Urinary bladder (tissue), 3 donors: ENCODE measurements at regions not wholly inside any gene's neighbourhood (a gene's known extent, or its start where the extent isn't known, plus 50 kb on each side); places are given as distances from the start of the nearest gene placed in this dataset.

ENCODE experiments used
- DNase-seq: peaks from one replicate; pipeline ENCODE4 v3.0.0-alpha.2; 2015; ENCODE audit errors: extremely low spot score
- H3K27ac ChIP-seq: one replicate; pipeline ENCODE4 v1.5.1; 2013; ENCODE audit warnings: low read depth, mild to moderate bottlenecking, moderate library complexity
- H3K36me3 ChIP-seq: one replicate; pipeline ENCODE4 v1.6.1; 2013; ENCODE audit warnings: mild to moderate bottlenecking, moderate library complexity; ENCODE audit not compliant: insufficient read depth
- H3K4me1 ChIP-seq: one replicate; pipeline ENCODE4 v1.6.1; 2013; ENCODE audit warnings: mild to moderate bottlenecking, moderate library complexity; ENCODE audit not compliant: insufficient read depth
- H3K4me3 ChIP-seq: one replicate; pipeline ENCODE4 v1.5.1; 2013; ENCODE audit warnings: low read depth, low read length
- WGBS: extraction: QIAGEN DNeasy Blood & Tissue Kit; methylation state at CpG from one replicate; pipeline ENCODE4 v1.1.7; 2013; 5-methylcytosine and 5-hydroxymethylcytosine counted together
- donor health status: healthy with polysubstance abuse.
- donor health status: healthy.

DNA sequence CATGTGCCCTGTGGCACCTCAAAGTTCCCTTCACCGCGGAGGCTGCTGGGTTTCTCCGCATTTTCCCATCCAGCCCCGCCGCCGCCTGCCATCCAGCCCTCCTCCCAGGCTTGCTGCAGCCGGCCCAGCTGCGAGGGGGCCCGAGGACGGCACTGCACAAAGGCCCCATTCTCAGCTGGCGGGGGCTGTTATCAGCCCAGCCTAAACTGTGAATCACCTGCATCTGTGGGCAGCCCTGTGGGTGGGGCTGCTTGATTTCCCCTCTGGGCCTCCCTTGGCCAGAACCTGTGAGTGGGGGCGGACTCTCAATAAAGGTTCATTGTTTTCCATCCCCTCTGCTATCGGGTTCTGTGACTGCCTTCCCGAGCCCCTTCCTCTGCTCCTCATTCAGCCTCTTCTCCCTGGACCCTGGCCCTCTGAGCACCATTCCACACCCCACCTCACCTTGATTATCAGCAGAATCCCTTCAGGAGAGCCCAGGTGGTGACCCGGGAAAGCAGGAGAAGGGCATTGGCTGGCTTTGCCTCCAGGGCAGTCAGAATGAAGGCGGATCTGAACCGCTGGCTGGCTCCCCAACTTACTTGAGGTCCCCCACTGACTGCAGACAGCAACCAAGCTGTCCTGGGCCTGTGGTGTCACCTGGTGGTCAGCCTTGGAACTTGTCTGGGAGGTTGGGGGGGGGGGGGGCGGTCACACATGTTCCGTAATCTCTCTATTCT, 204.5 kb downstream of the ZFP36L2 start:
- WGBS: 86% methylated on average over 19 of the region's 19 CpGs
- H3K4me3 ChIP-seq: no peak overlapping the region
- DNase-seq: no peak
- H3K4me1 ChIP-seq: no peaks in the 10 kb centered on the region
- H3K36me3 ChIP-seq: no peaks in the 10 kb centered on the region
- H3K27ac ChIP-seq: no peak overlapping the region

DNA sequence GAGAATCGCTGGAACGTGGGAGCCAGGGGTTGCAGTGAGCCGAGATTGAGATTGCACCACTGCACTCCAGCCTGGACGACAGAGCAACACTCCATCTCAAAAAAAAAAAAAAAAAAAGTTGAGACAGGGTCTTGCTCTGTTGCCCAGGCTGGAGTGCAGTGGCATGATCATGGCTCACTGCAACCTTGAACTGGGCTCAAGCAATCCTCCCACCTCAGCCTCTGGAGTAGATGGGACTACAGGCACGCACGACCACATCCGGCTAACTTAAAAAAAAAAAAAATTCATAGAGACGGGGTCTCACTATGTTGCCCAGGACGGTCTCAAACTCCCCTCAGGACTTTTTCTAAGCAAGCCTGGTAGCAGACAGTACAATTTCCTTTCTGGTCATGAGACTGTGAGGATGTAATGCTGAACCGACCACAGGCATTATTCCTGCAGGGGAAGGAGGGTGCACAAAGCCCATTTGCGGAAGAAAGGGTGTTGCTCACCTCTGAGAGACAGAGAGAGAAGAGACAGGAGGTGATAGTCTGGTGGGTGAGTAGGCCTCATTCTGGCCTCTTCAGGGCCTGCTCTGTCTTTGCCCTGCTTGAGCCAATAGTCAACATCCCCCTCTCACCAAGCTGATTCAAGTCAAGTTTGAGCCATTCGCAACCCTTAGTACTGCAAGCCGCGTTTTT, 205.3 kb downstream of the ZFP36L2 start:
- WGBS: 94% methylated on average over 14 of the region's 14 CpGs
- no peaks in the 10 kb centered on the region for H3K36me3 ChIP-seq
- no peak for DNase-seq
- H3K4me3 ChIP-seq: no peak overlapping the region
- no peaks in the 10 kb centered on the region for H3K4me1 ChIP-seq
- no peak overlapping the region for H3K27ac ChIP-seq

DNA sequence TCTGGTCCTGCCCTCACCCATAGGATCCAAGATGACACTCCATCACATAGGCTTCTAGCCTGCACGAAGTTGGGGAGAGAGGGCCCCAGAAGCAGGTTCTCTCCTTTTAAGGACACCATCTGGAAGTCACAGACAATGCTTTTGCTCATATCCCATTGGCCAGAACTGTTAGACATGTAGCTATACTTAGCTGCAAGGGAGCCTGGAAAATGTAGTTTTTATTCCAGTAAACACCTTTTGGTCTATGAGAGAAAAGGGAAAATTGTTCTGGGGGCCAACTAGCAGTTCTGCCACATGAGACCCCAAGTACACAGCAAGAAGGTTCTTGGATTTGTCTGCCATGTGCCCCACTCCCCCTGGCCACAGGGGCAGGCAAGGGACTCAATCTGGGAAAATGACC, 206.1 kb downstream of the ZFP36L2 start:
- 90% methylated on average over 1 of the region's 1 CpG for whole genome bisulfite sequencing
- no peak for DNase-seq
- H3K4me1 ChIP-seq: no peaks in the 10 kb centered on the region
- H3K4me3 ChIP-seq: no peak overlapping the region
- H3K36me3 ChIP-seq: no peaks in the 10 kb centered on the region
- H3K27ac ChIP-seq: no peak overlapping the region

DNA sequence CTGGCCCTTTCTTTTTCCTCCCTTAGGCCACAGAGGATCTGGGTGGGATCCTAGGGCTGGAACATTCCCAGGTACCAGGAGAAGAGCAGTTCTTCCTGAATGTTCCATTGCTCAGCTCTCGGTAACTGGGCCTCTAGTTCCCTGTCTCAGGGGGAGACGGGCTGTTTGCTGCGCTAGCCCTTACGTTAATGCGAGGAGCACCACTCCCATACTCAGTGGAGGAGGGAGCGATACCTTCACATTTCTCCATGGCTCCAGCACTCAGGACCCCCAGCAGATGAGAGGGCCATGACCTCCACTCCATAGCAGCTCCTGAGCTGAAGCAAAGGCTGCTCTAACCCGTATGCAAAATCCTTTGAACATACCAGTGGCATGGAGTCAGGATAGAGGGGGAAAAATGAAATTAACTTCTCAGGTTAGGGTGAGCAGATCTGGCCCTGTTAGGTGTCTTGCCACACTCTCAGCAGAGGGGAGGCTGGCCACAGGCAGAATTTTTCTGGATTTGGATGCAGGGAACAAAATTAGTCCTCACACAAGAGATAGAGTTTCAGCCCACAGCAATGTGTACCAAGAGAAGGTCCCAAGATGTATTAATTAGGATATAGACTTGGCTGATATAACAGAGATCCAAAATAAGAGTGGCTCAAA, 206.7 kb downstream of the ZFP36L2 start:
- Histone ChIP-seq H3K27ac (no peak overlapping the region), H3K36me3 (no peaks in the 10 kb centered on the region), H3K4me1 (no peaks in the 10 kb centered on the region), H3K4me3 (no peak overlapping the region)
- no peak for DNase-seq
- WGBS: 92% methylated on average over 7 of the region's 7 CpGs

DNA sequence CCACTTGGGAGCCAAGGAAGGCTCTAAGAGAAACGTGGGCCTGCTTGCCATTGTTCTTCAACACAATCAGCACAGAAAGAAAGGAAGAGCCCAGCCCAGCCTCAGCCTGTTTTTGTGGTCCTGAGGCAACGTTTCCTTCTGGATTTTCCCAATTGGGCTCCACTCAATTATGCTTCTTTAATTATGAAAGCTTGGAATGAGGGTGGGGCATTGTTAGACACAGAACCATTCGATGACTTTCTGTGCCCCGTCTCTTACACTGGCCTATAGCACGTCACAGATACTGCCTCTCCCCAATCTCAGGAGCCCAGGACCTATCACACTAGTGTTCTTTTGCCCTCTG, 207.4 kb downstream of the ZFP36L2 start:
- Histone ChIP-seq H3K4me3 (no peak overlapping the region), H3K27ac (no peak overlapping the region)
- 85% methylated on average over 5 of the region's 5 CpGs for WGBS

DNA sequence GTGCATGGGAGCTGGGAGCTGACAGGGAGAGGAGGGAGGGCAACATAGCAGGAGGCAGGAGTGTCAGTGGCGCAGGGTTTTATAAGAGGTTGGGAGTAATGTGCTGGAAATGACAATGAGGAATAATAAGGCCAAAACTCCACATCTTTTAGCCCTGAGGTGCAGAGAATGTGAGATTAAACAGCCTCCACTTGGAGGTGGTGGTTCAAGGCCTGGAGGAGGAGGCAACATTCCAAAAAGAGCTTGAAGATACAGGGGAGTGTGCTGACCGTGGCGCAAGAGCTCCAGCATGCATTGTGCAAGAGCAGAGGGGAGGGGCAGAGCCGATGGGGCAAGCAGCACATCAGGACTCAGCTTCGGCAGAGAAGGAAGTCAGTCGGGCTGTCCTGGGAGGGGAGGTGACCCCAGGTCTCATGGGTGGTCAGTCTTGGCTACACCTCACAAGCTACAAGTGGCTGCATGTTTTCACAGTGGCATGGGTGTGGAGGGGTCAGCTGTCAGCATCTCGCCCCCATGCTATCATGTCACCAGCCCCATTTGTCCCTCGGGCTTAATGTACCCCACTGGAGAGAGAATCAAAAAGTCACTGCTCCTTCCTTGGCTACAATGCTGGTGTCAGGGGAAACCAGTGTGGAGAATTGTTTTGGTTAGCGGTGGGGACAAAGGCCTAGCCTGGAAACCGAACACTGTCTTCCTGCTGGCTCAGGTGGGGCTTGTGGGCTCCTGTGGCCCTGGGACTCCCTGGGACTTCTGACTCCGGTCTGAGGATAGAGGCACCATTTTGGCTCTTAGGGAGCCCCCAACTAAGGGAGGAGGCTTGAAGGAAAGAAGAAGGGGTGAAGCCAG, 208.0 kb downstream of the ZFP36L2 start:
- H3K27ac ChIP-seq: no peak overlapping the region
- H3K4me3 ChIP-seq: no peak overlapping the region
- no peaks in the 10 kb centered on the region for H3K4me1 ChIP-seq
- WGBS: 67% methylated on average over 11 of the region's 11 CpGs
- H3K36me3 ChIP-seq: no peaks in the 10 kb centered on the region
- DNase-seq: no peak

More for the DNA sequence above, 207.4 kb downstream of the ZFP36L2 start:
- no peaks in the 10 kb centered on the region for H3K4me1 ChIP-seq
- DNase-seq: no peak
- H3K36me3 ChIP-seq: no peaks in the 10 kb centered on the region

DNA sequence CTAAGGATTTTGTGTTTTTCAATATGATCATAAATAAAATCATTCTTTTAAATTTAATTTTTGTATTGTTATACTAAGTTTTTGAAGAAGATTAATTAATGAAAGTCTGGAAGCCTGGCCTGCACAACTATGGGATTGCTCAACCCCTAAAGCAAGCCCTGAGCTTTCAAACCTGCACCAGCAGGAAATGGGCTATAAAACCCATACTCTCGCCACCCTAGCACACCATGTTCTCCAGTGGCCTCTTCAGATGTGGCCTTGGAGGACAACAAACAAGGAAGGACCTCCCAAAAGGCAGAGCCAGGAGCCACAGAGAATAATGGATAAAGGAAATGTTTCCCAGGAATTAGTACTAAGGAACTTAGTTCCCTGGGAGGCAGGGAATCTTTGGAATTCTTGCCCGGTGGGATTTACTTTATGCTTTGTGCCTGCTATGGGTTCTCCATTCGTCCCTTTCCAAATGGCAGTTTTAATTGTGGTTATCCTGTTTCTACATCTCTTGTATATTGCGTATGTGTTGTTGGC, 212.5 kb downstream of the ZFP36L2 start:
- no peak overlapping the region for H3K27ac ChIP-seq
- WGBS: 85% methylated on average over 4 of the region's 4 CpGs
- H3K36me3 ChIP-seq: no peaks in the 10 kb centered on the region
- no peak overlapping the region for H3K4me3 ChIP-seq
- DNase-seq: no peak
- H3K4me1 ChIP-seq: no peaks in the 10 kb centered on the region

DNA sequence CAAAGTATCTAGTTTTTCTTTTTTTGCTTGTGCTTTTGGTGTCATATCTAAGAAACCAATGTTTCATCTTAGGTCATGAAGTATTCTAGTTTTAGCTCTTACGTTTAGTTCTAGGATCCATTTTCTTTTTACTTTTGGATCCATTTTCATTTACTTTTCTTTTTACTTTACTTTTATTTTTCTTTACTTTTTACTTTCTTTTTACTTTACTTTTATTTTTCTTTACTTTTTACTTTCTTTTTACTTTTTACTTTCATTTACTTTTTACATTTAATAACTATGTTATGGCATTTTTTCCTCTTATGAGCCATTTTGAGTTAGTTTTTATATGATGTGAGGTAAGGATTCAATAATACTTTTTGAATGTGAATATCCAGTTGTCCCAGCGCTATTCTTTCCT, 213.4 kb downstream of the ZFP36L2 start:
- no peak overlapping the region for H3K4me3 ChIP-seq
- no peaks in the 10 kb centered on the region for H3K36me3 ChIP-seq
- no peak for DNase-seq
- no peaks in the 10 kb centered on the region for H3K4me1 ChIP-seq
- WGBS: 48% methylated on average over 2 of the region's 2 CpGs
- no peak overlapping the region for H3K27ac ChIP-seq

DNA sequence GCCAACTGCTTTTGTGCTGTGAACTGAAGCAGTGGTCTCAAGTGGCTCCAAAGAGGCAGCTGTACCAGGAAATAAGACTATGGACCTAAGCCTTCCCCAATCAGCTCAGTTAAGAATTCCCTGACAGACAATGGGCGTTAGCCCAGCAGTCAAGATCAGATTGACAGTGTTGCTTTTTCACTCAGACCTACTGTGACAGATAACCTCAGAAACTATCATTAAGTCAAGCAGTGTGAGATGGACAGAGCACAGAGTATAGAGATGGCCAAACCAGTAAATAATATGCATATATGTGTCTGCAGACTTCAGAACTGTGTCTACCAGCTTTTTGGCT, 215.3 kb downstream of the ZFP36L2 start:
- no peak for DNase-seq
- 85% methylated on average over 1 of the region's 1 CpG for WGBS
- Histone ChIP-seq H3K27ac (no peak overlapping the region), H3K4me1 (no peaks in the 10 kb centered on the region), H3K36me3 (no peaks in the 10 kb centered on the region), H3K4me3 (no peak overlapping the region)

DNA sequence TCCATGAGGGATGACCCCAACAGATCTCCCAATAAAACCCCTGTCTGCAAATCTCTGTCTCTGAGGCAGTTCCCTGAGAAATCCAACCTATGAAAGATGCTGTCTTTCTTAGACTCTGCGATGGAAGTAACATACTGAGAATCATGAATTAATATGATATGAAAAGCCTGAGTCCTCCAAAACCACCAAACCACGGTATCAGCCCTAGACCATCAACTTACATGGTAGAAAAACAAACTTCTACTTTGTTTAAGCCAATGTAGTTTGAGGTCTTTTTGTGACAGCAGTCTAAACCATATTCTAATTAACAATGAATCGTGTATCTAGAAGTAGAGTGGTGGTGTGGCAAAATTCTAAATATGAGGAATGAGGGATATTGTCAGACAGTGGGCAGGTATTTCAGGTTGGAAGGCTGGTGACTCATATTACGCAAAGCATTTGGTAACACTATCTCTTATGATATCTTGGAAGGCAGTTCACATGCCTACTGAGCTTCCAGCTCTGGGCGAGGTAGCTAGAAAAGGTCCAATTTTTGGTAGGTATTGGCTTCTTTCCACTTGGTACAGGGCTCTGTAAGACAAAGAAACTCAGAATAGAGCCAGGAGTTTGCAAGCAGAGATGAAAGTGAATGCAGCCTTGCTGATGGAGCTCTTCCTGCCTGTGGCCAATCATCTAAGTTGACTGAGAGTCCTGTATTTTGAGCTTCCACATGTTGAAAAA, 215.8 kb downstream of the ZFP36L2 start:
- Histone ChIP-seq H3K36me3 (no peaks in the 10 kb centered on the region), H3K4me1 (no peaks in the 10 kb centered on the region), H3K4me3 (no peak overlapping the region), H3K27ac (no peak overlapping the region)
- DNase-seq: no peak
- 75% methylated on average over 5 of the region's 5 CpGs for WGBS

DNA sequence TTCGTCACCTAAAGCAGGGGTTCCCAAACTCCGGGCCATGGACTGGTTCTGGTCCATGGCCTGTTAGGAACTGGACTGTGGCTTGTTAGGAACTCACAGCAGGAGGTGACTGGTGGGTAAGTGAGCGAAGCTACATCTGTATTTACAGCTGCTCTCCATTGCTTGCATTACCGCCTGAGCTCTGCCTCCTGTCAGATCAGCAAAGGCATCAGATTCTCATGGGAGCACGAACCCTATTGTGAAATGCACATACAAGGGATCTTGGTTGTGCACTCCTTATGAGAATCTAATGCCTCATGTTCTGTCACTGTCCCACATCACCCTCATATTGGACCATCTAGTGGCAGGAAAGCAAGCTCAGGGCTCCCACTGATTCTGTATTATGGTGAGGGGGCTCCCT, 217.0 kb downstream of the ZFP36L2 start:
- DNase-seq: no peak
- Histone ChIP-seq H3K27ac (no peak overlapping the region), H3K4me3 (no peak overlapping the region), H3K36me3 (no peaks in the 10 kb centered on the region), H3K4me1 (no peaks in the 10 kb centered on the region)
- whole genome bisulfite sequencing: 95% methylated on average over 5 of the region's 5 CpGs

DNA sequence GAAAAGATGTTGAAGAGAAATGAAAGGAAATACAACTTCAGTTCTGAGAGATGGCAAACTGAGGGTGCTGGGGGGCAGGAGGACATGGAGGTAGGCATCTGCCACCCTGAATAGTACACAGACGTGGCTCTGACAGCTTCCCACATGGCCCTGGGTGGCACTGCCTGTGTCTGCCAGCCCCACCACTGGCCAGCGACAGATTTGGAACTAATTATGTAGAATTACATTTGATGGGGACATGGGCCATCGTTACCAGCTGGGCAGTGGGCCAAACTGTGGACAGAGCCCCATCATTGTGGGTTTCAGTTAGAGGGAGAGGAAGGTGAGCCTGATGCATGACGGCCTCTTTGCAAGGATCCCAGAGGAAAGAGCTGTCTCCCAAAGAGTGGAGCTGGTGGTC, 216.0 kb upstream of the HAAO start:
- H3K4me3 ChIP-seq: no peak overlapping the region
- no peak for DNase-seq
- H3K36me3 ChIP-seq: no peaks in the 10 kb centered on the region
- no peaks in the 10 kb centered on the region for H3K4me1 ChIP-seq
- WGBS: 69% methylated on average over 4 of the region's 4 CpGs
- no peak overlapping the region for H3K27ac ChIP-seq

DNA sequence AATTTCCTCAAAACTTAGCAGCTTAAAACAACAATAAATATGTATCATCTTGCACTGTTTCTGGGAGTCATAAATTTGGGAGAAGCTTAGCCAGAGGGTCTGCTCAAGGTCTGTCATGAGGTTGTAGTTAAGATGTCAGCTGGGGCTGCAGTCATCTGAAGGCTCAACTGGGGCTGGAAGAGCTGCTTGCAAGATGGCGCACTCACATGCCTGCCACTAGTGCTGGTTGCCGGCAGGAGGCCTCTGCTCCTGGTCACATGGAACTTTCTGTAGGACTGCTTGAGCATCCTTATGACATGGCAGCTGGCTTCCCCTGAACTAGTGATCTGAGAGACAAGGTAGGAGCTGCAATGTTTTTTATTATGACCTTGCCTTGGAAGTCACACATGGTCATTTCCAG, 215.5 kb upstream of the HAAO start:
- DNase-seq: no peak
- Histone ChIP-seq H3K4me1 (no peaks in the 10 kb centered on the region), H3K36me3 (no peaks in the 10 kb centered on the region), H3K27ac (no peak overlapping the region), H3K4me3 (no peak overlapping the region)
- 82% methylated on average over 2 of the region's 2 CpGs for WGBS
